ENCODE measurements at regions not wholly inside any gene's neighbourhood (a gene's known extent, or its start where the extent isn't known, plus 50 kb on each side); places are given as distances from the start of the nearest gene placed in this dataset.
"Not testable (repeated sequence)": the region's sequence is repeated elsewhere in the genome, so short reads cannot be mapped to it uniquely, and the experiment has no call there.

GRCh38 chrX:52585892-52586291, 68.8 kb downstream of the SSX7 start:
- TF ChIP-seq CTCF (IDR thresholded peaks at IDR 0.05; ENCODE audit: low read depth, low read length) = no peak
- no peak overlapping the region for H3K4me3 ChIP-seq (replicated peaks in 1 of 2; ENCODE audit: low read depth in 2 of 2, low read length in 2 of 2)
- DNase-seq (ENCODE audit: low read depth in 2 of 2) = no peak

GRCh38 chrX:52577464-52578173, 60.8 kb upstream of the XAGE1B start:
- no peak for DNase-seq (ENCODE audit: low read depth in 2 of 2)
- no peak for TF ChIP-seq CTCF (IDR thresholded peaks at IDR 0.05; ENCODE audit: low read depth, low read length)
- H3K4me3 ChIP-seq (replicated peaks in 1 of 2; ENCODE audit: low read depth in 2 of 2, low read length in 2 of 2) = no peak overlapping the region

- no peak for DNase-seq (ENCODE audit: low read depth in 2 of 2)
- H3K4me3 ChIP-seq (replicated peaks in 1 of 2; ENCODE audit: low read depth in 2 of 2, low read length in 2 of 2) = no peak overlapping the region
- no peak for TF ChIP-seq CTCF (IDR thresholded peaks at IDR 0.05; ENCODE audit: low read depth, low read length)
These were observed 60.1 kb upstream of the XAGE1B start for GRCh38 chrX:52576946-52577345.

- H3K4me3 ChIP-seq (replicated peaks in 1 of 2; ENCODE audit: low read depth in 2 of 2, low read length in 2 of 2) = no peak overlapping the region
- no peak for TF ChIP-seq CTCF (IDR thresholded peaks at IDR 0.05; ENCODE audit: low read depth, low read length)
- no peak for DNase-seq (ENCODE audit: low read depth in 2 of 2)
These were observed 59.6 kb upstream of the XAGE1B start for GRCh38 chrX:52576474-52576873.

GRCh38 chrX:52574416-52575275, 57.8 kb upstream of the XAGE1B start:
- DNase-seq (ENCODE audit: low read depth in 2 of 2) = peak; percentile 71 to 74
- H3K4me3 ChIP-seq (replicated peaks in 1 of 2; ENCODE audit: low read depth in 2 of 2, low read length in 2 of 2) = peak overlapping the region in 1 of 2 donors; percentile 21
- peak; percentile 51 for TF ChIP-seq CTCF (IDR thresholded peaks at IDR 0.05; ENCODE audit: low read depth, low read length)

- not testable (repeated sequence) for H3K4me3 ChIP-seq (replicated peaks in 1 of 2; ENCODE audit: low read depth in 2 of 2, low read length in 2 of 2); DNase-seq (ENCODE audit: low read depth in 2 of 2)
These were observed 51.3 kb upstream of the XAGE1B start for GRCh38 chrX:52568146-52568545.

Data from cardiac fibroblast (primary cell).